B cell (primary cell): ENCODE measurements at regions not wholly inside any gene's neighbourhood (a gene's known extent, or its start where the extent isn't known, plus 50 kb on each side); places are given as distances from the start of the nearest gene placed in this dataset.

Source experiments
- ATAC-seq: fragments of 200-7000 bp; cut with Tn5 transposase; one replicate; pipeline ENCODE4 v1.10.0; 2021; ENCODE audit warnings: low read depth, mild to moderate bottlenecking, moderate number of reproducible peaks, moderate library complexity
- CTCF ChIA-PET: fragments of 350-600 bp; sonication (Branson Sonifier 250); formaldehyde crosslinking; loops from one replicate; lab custom pipeline; 2021; ENCODE audit warnings: antibody characterized with exemption, inconsistent platforms; lab: Charles Lee
- POLR2A ChIA-PET: fragments of 350-600 bp; sonication (Branson Sonifier 250); formaldehyde crosslinking; loops from one replicate; lab custom pipeline; 2021; ENCODE audit warnings: antibody characterized with exemption; lab: Charles Lee
- DNase-seq: peaks from one replicate; pipeline ENCODE4 v3.0.0; 2013
- H2AFZ ChIP-seq: 2 replicates; pipeline ENCODE4 v1.6.1; 2012; ENCODE audit warnings: mild to moderate bottlenecking, low read depth, low read length; ENCODE audit not compliant: insufficient read depth, poor library complexity, severe bottlenecking
- H3K27ac ChIP-seq, 2 donors: 1 replicate in 1 of 2; 2 replicates in 1 of 2; pipeline ENCODE4 v1.5.1; 2012 to 2013; ENCODE audit warnings: low read length in 2 of 2, mild to moderate bottlenecking in 2 of 2, moderate library complexity in 1 of 2
- H3K27me3 ChIP-seq, 4 experiments: fragments of 200-600 bp in 1 of 4; sonication (generic) in 1 of 4; replicated peaks in 1 of 4; 1 replicate in 2 of 4; 2 replicates in 2 of 4; pipeline versions ENCODE4 v1.6.1 to v1.7.0; 2013 to 2016; ENCODE audit warnings: low read length in 3 of 4, mild to moderate bottlenecking in 2 of 4, mixed read lengths in 1 of 4, moderate library complexity in 1 of 4; ENCODE audit not compliant: insufficient read depth in 4 of 4, control insufficient read depth in 3 of 4; ENCODE audit errors: control extremely low read depth in 1 of 4
- H3K36me3 ChIP-seq, 2 experiments: replicated peaks in 1 of 2; 1 replicate in 1 of 2; 2 replicates in 1 of 2; pipeline versions ENCODE4 v1.6.1 to v1.7.1; 2013; ENCODE audit warnings: low read length in 1 of 2; ENCODE audit not compliant: insufficient read depth in 2 of 2, control insufficient read depth in 1 of 2; ENCODE audit errors: control extremely low read depth in 1 of 2, extremely low read depth in 1 of 2
- H3K4me1 ChIP-seq, 2 donors: fragments of 200-600 bp in 1 of 2; sonication (generic) in 1 of 2; 1 replicate in 1 of 2; 2 replicates in 1 of 2; pipeline versions ENCODE4 v1.5.1 to v1.6.1; 2013 to 2017; ENCODE audit warnings: low read length in 2 of 2; ENCODE audit not compliant: control insufficient read depth in 2 of 2, insufficient read depth in 2 of 2
- H3K4me2 ChIP-seq: replicated peaks from 2 replicates; pipeline ENCODE3; 2012; ENCODE audit warnings: mild to moderate bottlenecking, low read depth, low read length; ENCODE audit not compliant: poor library complexity, severe bottlenecking
- H3K4me3 ChIP-seq, 5 experiments: fragments of 200-600 bp in 1 of 5; sonication (generic) in 1 of 5; 1 replicate in 3 of 5; 2 replicates in 2 of 5; pipeline versions ENCODE4 v1.5.1 to v1.7.0; 2011 to 2016; ENCODE audit warnings: low read length in 4 of 5, mild to moderate bottlenecking in 4 of 5, low read depth in 2 of 5, control low read depth in 1 of 5, moderate library complexity in 1 of 5; ENCODE audit not compliant: insufficient read depth in 1 of 5; ENCODE audit errors: control extremely low read depth in 1 of 5, extremely low read depth in 1 of 5
- H3K79me2 ChIP-seq: fragments of 200-600 bp; sonication (generic); one replicate; pipeline ENCODE4 v1.6.0; 2016; ENCODE audit warnings: low read length; ENCODE audit not compliant: control insufficient read depth, insufficient read depth
- H3K9ac ChIP-seq: fragments of 200-600 bp; sonication (generic); 2 replicates; pipeline ENCODE4 v1.6.1; 2017; ENCODE audit warnings: mild to moderate bottlenecking, low read length, moderate library complexity
- H3K9me3 ChIP-seq, 3 donors: one replicate each; pipeline versions ENCODE4 v1.6.1 to v1.7.1; 2013; ENCODE audit warnings: low read length in 2 of 3; ENCODE audit not compliant: control insufficient read depth in 2 of 3, insufficient read depth in 1 of 3; ENCODE audit errors: control extremely low read depth in 1 of 3
- H4K20me1 ChIP-seq: 2 replicates; pipeline ENCODE4 v1.6.0; 2012; ENCODE audit warnings: mild to moderate bottlenecking, low read length; ENCODE audit not compliant: insufficient read depth, control insufficient read depth, poor library complexity, severe bottlenecking
- H3K27ac Mint-ChIP-seq: one replicate; pipeline ENCODE4 v1.8.0; 2021; ENCODE audit warnings: mixed read lengths
- H3K27me3 Mint-ChIP-seq: one replicate; pipeline ENCODE4 v1.8.0; 2021; ENCODE audit warnings: mixed read lengths
- H3K4me1 Mint-ChIP-seq: one replicate; pipeline ENCODE4 v1.8.0; 2021; ENCODE audit warnings: mixed read lengths
- H3K4me3 Mint-ChIP-seq: one replicate; pipeline ENCODE4 v1.8.0; 2021; ENCODE audit warnings: mixed read lengths
- H3K9me3 Mint-ChIP-seq: one replicate; pipeline ENCODE4 v1.8.0; 2022; ENCODE audit warnings: mixed read lengths; ENCODE audit not compliant: insufficient read depth
- CTCF ChIP-seq: fragments of 200-600 bp; IDR thresholded peaks from one replicate; pipeline ENCODE4 v1.8.0; 2022; ENCODE audit warnings: antibody characterized with exemption, mild to moderate bottlenecking
- EZH2 ChIP-seq: IDR thresholded peaks from 2 replicates; pipeline ENCODE4 v1.6.1; 2012; ENCODE audit warnings: borderline replicate concordance, low read depth, mild to moderate bottlenecking, moderate library complexity, low read length; ENCODE audit not compliant: insufficient read depth, poor library complexity, severe bottlenecking
- WGBS: methylation state at CpG from one replicate; pipeline ENCODE4 v1.1.5; 2013; ENCODE audit warnings: missing lambda C conversion rate; ENCODE audit not compliant: insufficient coverage; 5-methylcytosine and 5-hydroxymethylcytosine counted together
- intact Hi-C: fragments of 100-400 bp; cut with micrococcal nuclease; formaldehyde crosslinking; loops from one replicate; pipeline ENCODE4 v1.10.0; 2022

GRCh38 chr1:165050246-165050645 is 306.3 kb downstream of the LMX1A start:
- no peaks in the 10 kb centered on the region for H3K27me3 ChIP-seq
- H2AFZ ChIP-seq, result no peak overlapping the region
- H3K4me3 ChIP-seq, result no peak overlapping the region
- DNase-seq (no peak), ATAC-seq (no peak)
- H3K27me3 Mint-ChIP-seq, result peaks cover 27% of the 10 kb centered on the region
- no peak overlapping the region for H3K27ac ChIP-seq
- H3K4me1 ChIP-seq, result no peaks in the 10 kb centered on the region
- no peak overlapping the region for H3K9ac ChIP-seq
- no peak overlapping the region for H3K4me3 Mint-ChIP-seq
- POLR2A ChIA-PET, result no interaction called here
- H3K9me3 ChIP-seq, result peaks cover 0 to 3% (median 0%) of the 10 kb centered on the region in 3 donors
- no peaks in the 10 kb centered on the region for H3K4me1 Mint-ChIP-seq
- WGBS, result 92% methylated on average over 5 of the region's 5 CpGs
- TF ChIP-seq EZH2 (no peak), CTCF (no peak)
- intact Hi-C loops, result no loop called here
- peaks cover 2% of the 10 kb centered on the region for H3K9me3 Mint-ChIP-seq
- H3K4me2 ChIP-seq, result no peak overlapping the region
- CTCF ChIA-PET, result no interaction called here
- no peak overlapping the region for H3K27ac Mint-ChIP-seq
- H4K20me1 ChIP-seq, result no peaks in the 10 kb centered on the region
- H3K79me2 ChIP-seq, result no peaks in the 10 kb centered on the region
- no peaks in the 10 kb centered on the region for H3K36me3 ChIP-seq

GRCh38 chr1:165047994-165048393 is 308.5 kb downstream of the LMX1A start:
- Mint-ChIP-seq H3K9me3 (no peaks in the 10 kb centered on the region), H3K4me1 (no peaks in the 10 kb centered on the region), H3K27ac (no peak overlapping the region), H3K4me3 (no peak overlapping the region), H3K27me3 (peaks cover 22% of the 10 kb centered on the region)
- intact Hi-C loops, result no loop called here
- CTCF ChIA-PET, result no interaction called here
- no peak overlapping the region for H2AFZ ChIP-seq
- POLR2A ChIA-PET, result no interaction called here
- TF ChIP-seq CTCF (no peak), EZH2 (no peak)
- DNase-seq, result no peak
- no peaks in the 10 kb centered on the region for H3K4me1 ChIP-seq
- 20% methylated on average over 2 of the region's 10 CpGs for WGBS
- H3K27ac ChIP-seq, result no peak overlapping the region
- H3K4me2 ChIP-seq, result no peak overlapping the region
- no peak for ATAC-seq
- no peaks in the 10 kb centered on the region for H3K36me3 ChIP-seq
- H3K27me3 ChIP-seq, result no peaks in the 10 kb centered on the region
- no peaks in the 10 kb centered on the region for H4K20me1 ChIP-seq
- H3K4me3 ChIP-seq, result no peak overlapping the region
- H3K9me3 ChIP-seq, result peaks cover 0 to 3% (median 0%) of the 10 kb centered on the region in 3 donors
- no peaks in the 10 kb centered on the region for H3K79me2 ChIP-seq
- H3K9ac ChIP-seq, result no peak overlapping the region
